GM18520 (cell line): ENCODE measurements at regions not wholly inside any gene's neighbourhood (a gene's known extent, or its start where the extent isn't known, plus 50 kb on each side); places are given as distances from the start of the nearest gene placed in this dataset.

Experiments used
- ATAC-seq: cut with Tn5 transposase; IDR thresholded peaks from one replicate; pipeline ENCODE4 v1.9.1; 2021; ENCODE audit not compliant: unreplicated experiment

- no peak for ATAC-seq
Observed at GRCh38 chr2:42910645-42911405, 118.4 kb upstream of the HAAO start.

- ATAC-seq, result no peak
Observed at GRCh38 chr2:42909966-42910365, 117.6 kb upstream of the HAAO start.

DNA sequence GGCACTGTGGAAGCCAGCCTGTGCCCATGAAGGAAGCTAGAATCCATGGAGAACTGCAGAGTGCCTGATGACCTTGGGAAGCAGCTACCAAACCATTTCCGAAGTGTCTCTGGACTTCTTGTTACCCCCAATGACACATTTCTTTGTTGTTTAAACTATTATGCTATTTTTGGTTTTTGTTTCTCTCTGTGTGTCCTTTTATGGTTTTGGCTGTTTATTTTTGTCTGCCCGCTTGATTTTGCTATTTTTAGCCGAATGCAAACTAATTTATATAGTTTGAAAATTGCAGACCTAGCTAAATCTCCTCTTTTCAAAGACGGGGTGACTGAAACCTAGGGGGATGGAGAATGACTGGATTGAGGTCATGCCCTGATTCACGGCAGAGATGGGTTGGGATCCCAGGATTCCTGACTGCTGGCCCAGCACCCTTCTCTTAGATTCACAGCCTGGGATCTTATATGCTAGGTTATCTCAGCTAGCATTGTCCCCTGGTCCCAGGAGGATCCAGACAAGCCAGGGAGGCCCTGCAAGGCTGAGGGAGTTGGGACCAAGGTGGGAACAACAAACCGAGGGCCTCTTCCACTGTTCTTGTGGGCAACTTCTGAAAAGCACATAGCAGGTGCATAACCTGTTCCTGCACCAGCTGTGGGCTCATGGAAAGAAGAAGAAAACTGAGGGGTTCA lies 116.3 kb upstream of the HAAO start:
- ATAC-seq, result no peak

- no peak for ATAC-seq
Observed at GRCh38 chr2:42907835-42908234, 115.5 kb upstream of the HAAO start.

DNA sequence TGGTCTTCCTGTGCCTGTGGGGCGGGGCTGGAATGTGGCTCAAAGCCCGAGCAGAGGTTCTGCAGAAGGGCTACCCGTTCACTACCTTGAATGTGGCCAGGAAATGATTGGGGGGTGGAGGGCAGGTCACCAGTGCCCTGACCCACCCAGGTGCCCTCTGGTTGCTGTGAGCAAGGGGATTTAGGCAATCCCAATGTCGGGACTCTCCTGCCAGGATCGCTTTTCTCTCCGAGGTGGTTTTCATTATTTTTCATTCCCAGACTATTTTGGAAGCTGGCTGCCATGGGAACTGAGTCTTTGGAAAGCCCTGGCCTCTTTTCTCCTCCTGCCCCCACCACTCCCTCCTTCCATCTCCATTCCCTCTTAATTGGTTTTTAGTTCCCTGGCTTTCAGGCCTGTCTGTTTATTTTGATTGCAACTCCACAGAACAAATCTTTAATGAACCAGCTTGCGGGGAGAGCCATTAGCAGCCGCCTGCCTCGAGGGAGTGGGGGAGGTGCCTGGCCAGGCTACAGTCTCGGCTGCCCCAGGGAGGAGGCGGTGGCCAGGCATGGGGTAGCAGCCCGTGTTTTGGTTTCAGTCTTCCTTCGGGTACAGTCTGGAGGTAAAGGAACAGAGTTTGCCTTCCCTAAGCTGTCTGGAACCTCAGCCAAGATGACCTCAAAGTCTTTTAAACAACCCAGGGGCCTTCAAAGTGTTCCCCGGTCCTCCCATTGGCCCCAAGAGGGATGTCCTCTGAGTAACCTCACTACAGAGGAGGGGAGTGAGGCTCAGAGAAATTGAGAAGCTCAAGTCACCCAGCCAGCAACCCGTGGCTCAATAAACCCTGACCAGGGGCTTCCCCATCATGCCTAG lies 114.4 kb upstream of the HAAO start:
- ATAC-seq, result no peak

GRCh38 chr2:42906111-42906556 lies 113.8 kb upstream of the HAAO start:
- no peak for ATAC-seq

- ATAC-seq, result no peak
Observed at GRCh38 chr2:42905341-42906110, 113.1 kb upstream of the HAAO start.

- ATAC-seq, result no peak
Observed at GRCh38 chr2:42904576-42904876, 112.1 kb upstream of the HAAO start.

- ATAC-seq, result no peak
Observed at GRCh38 chr2:42903821-42904575, 111.6 kb upstream of the HAAO start.

- no peak for ATAC-seq
Observed at GRCh38 chr2:42902939-42903709, 110.7 kb upstream of the HAAO start.

- no peak for ATAC-seq
Observed at GRCh38 chr2:42901076-42901640, 108.8 kb upstream of the HAAO start.

DNA sequence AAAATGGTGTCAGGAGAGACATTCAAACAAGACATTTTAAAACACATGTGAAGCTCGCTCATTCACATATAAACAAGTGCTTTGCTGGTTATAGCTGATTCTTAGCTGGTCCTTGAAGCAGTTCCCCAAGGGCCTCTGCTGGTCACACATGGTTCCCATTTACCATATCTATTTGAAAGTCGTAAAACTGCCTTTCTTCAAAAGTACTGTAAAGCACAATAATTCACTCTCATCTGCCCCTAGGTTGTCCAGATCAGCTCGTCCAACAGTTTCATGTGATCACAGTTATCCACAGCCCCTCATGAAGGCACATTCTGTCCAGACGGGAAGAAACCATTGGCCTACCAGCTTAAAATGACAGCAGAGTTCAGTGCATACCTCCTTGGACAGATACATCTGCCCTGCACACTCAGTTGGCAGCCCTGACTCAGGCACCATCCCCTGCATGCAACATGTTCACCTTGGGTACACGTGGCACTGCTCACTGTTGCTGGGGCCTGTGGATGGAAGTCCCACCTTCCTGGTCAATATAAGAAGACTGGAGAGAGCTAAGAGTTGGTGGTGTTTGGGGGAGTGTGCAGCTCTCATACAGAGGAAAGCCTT lies 108.0 kb upstream of the HAAO start:
- ATAC-seq, result no peak

- ATAC-seq, result no peak
Observed at GRCh38 chr2:42897358-42897757, 105.0 kb upstream of the HAAO start.

DNA sequence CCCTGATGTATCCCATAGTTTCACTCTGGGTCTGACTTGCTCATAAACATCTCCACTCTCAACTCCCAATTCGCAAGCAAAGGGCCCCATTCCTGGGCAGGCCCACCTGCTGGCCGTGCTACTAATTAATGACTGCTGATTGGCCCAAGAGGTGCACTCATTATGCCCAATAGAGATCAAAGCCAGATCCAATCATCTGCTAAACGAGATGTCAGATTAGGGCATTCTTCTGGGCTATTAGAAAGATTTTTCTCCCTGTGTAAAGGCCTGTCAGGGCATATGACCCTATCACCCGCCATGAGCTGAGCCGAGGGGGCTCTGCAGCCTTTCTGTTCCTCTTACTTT lies 103.4 kb upstream of the HAAO start:
- no peak for ATAC-seq

GRCh38 chr2:42895134-42895790 lies 102.9 kb upstream of the HAAO start:
- ATAC-seq, result no peak

GRCh38 chr2:42893047-42893758 lies 100.8 kb upstream of the HAAO start:
- ATAC-seq, result no peak

DNA sequence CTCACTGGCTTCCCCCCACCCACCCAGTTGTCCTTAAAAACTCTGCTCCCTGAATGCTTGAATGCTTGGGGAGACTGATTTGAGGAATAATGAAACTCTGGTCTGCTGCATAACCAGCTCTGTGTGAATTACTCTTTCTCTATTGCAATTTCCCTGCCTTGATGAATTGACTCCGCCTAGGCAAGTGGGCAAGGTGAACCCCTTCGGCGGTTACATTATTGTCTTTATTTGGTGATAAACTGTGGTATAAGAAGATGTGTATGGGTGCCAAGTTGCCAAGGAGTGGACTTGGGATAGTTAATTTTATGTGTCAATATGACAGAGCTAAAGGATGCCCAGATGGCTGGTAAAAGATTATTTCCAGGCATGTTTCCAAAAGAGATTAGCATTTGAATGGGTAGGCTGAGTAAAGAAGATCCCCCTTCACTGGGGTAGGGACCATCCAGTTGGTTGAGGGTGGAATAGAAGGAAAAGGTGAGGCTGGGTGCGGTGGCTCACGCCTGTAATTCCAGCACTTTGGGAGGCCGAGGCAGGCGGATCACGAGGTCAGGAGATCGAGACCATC lies 98.5 kb upstream of the HAAO start:
- no peak for ATAC-seq
